SK-N-SH treated with all-trans-retinoic acid at 6 μM for 48 hours (cell line): ENCODE measurements at regions not wholly inside any gene's neighbourhood (a gene's known extent, or its start where the extent isn't known, plus 50 kb on each side); places are given as distances from the start of the nearest gene placed in this dataset.

ENCODE experiments used
- ATAC-seq: fragments of 200-7000 bp; cut with Tn5 transposase; 3 replicates; pipeline ENCODE4 v1.9.1; 2020; ENCODE audit warnings: mild to moderate bottlenecking, moderate library complexity
- ARNTL ChIP-seq: fragments of 450-650 bp; formaldehyde crosslinking; IDR thresholded peaks from 2 replicates; pipeline ENCODE4 v1.5.0; 2020; ENCODE audit warnings: low read depth, mild to moderate bottlenecking, moderate library complexity, borderline replicate concordance
- BACH2 ChIP-seq: fragments of 250-450 bp; sonication (Bioruptor Pico); IDR thresholded peaks from 2 replicates; pipeline ENCODE4 v1.9.0; 2021; ENCODE audit warnings: mild to moderate bottlenecking, borderline replicate concordance
- ESRRG ChIP-seq: fragments of 250-450 bp; sonication (Bioruptor Pico); IDR thresholded peaks from 2 replicates; pipeline ENCODE4 v1.6.1; 2021; ENCODE audit warnings: mild to moderate bottlenecking
- ISL1 ChIP-seq: fragments of 250-450 bp; sonication (Bioruptor Pico); IDR thresholded peaks from 2 replicates; pipeline ENCODE4 v2.1.2; 2022; ENCODE audit warnings: mild to moderate bottlenecking, moderate library complexity
- OSR1 ChIP-seq: fragments of 250-450 bp; sonication (Bioruptor Pico); IDR thresholded peaks from 2 replicates; pipeline ENCODE4 v1.8.0; 2022; ENCODE audit warnings: moderate library complexity, mild to moderate bottlenecking, inconsistent platforms
- SNAI2 ChIP-seq: fragments of 250-450 bp; sonication (Bioruptor Pico); IDR thresholded peaks from 2 replicates; pipeline ENCODE4 v1.5.0; 2020; ENCODE audit warnings: mild to moderate bottlenecking, moderate library complexity
- TCF4 ChIP-seq: fragments of 250-450 bp; sonication (Bioruptor Pico); IDR thresholded peaks from 2 replicates; pipeline ENCODE4 v1.8.0; 2021; ENCODE audit warnings: mild to moderate bottlenecking, moderate library complexity, borderline replicate concordance
- TOX ChIP-seq: fragments of 250-450 bp; sonication (Bioruptor Pico); IDR thresholded peaks from 2 replicates; pipeline ENCODE4 v1.8.0; 2021; ENCODE audit warnings: mild to moderate bottlenecking, moderate library complexity, borderline replicate concordance
- ZC3H10 ChIP-seq: fragments of 250-450 bp; sonication (Bioruptor Pico); IDR thresholded peaks from 2 replicates; pipeline ENCODE4 v1.5.1; 2021; ENCODE audit warnings: mild to moderate bottlenecking, moderate library complexity
- ZFP3 ChIP-seq: fragments of 250-450 bp; sonication (Bioruptor Pico); IDR thresholded peaks from 2 replicates; pipeline ENCODE4 v1.5.0; 2020; ENCODE audit warnings: mild to moderate bottlenecking, moderate library complexity
- ZFP30 ChIP-seq: fragments of 450-650 bp; formaldehyde crosslinking; IDR thresholded peaks from 2 replicates; pipeline ENCODE4 v1.5.0; 2022; ENCODE audit warnings: mild to moderate bottlenecking, moderate library complexity
- ZNF565 ChIP-seq: fragments of 450-650 bp; formaldehyde crosslinking; conservative IDR thresholded peaks from 2 replicates; pipeline ENCODE4 v1.5.0; 2020; ENCODE audit warnings: low read depth, mild to moderate bottlenecking, moderate library complexity
- TF ChIP-seq, protein P1 (sequence below): fragments of 250-450 bp; sonication (Bioruptor Pico); IDR thresholded peaks from 2 replicates; pipeline ENCODE4 v1.5.1; 2020; ENCODE audit warnings: low read depth, mild to moderate bottlenecking, moderate library complexity
- TF ChIP-seq, protein P2 (sequence below): fragments of 250-450 bp; sonication (Bioruptor Pico); IDR thresholded peaks from 2 replicates; pipeline ENCODE4 v1.8.0; 2020; ENCODE audit warnings: mild to moderate bottlenecking, moderate library complexity, borderline replicate concordance
- TF ChIP-seq, protein P3 (sequence below): fragments of 250-450 bp; sonication (Bioruptor Pico); IDR thresholded peaks from 2 replicates; pipeline ENCODE4 v1.5.0; 2020; ENCODE audit warnings: mild to moderate bottlenecking, moderate library complexity
- TF ChIP-seq, protein P4 (sequence below): fragments of 250-450 bp; sonication (Bioruptor Pico); IDR thresholded peaks from 2 replicates; pipeline ENCODE4 v1.5.1; 2021; ENCODE audit warnings: mild to moderate bottlenecking, moderate library complexity

DNA sequence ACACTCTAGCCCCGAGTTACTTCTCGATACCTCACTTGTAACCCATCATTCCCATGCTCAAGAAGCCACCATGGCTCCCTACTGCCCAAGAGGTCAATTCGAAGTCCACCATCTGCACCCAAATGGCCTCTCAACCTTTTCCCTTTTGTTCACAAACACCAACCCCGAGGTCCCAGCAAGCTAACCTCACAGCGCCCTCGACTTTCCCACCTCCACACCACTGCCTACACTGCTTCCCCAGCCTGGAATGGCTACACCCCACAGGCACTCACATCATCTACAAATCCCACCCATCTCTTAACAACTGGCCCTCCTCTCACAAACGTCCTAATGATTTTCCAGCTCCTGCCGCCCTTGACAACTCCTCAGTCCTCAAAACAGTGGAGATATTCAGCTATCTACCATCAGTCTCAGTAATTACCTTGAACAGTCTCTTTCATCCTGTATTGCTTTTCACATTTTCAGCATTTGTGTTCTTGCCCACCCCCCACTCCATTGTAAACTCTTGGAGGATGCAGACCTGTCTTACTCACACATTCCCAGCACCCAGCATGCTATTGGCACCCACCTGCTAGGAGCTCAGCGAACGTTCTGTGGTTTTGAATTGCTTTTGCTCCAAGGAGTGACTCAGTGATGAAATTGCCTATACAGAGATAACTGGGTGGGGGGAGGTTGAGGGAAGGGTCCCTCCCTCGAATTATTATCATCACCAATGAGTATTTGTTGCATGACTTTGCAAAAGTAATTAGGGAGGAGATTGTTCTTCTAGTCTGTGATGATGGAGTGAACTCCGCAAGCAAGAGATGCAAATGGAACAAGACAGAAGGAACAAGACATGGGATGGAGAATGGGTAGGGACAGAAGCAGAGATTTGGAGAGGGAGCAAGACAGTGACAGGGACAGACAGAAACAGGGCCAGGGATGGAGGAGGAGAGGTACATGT is 106.8 kb downstream of the CYP26B1 start (continued):
- TF ChIP-seq, protein P1, sequence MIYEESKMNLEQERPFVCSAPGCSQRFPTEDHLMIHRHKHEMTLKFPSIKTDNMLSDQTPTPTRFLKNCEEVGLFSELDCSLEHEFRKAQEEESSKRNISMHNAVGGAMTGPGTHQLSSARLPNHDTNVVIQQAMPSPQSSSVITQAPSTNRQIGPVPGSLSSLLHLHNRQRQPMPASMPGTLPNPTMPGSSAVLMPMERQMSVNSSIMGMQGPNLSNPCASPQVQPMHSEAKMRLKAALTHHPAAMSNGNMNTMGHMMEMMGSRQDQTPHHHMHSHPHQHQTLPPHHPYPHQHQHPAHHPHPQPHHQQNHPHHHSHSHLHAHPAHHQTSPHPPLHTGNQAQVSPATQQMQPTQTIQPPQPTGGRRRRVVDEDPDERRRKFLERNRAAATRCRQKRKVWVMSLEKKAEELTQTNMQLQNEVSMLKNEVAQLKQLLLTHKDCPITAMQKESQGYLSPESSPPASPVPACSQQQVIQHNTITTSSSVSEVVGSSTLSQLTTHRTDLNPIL (CRISPR knock-in tag) = no peak
- TF ChIP-seq ZNF565 (CRISPR knock-in tag) = no peak
- TF ChIP-seq SNAI2 (CRISPR knock-in tag) = no peak
- TF ChIP-seq, all 23 proteins: peak for 0

DNA sequence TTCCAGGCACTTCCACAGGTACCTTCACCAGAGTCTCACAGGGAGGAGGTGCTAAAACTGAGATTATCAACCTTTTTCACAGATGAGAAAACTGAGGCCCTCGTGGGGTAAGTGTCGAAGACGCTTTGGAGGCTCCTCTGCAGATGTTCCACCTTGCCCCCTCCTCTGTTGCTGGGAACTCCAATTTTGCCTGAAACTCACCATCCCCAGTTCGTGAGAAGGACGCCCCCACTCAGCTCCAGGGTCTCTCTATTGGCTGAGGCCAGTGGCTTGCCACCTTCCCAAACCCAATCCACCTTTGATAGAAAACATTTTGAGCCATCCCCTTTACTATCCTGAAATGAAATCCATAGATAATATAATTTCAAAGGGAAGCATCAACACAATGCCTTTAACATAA is 109.1 kb downstream of the CYP26B1 start:
- no peak for ATAC-seq
- TF ChIP-seq, protein P2, sequence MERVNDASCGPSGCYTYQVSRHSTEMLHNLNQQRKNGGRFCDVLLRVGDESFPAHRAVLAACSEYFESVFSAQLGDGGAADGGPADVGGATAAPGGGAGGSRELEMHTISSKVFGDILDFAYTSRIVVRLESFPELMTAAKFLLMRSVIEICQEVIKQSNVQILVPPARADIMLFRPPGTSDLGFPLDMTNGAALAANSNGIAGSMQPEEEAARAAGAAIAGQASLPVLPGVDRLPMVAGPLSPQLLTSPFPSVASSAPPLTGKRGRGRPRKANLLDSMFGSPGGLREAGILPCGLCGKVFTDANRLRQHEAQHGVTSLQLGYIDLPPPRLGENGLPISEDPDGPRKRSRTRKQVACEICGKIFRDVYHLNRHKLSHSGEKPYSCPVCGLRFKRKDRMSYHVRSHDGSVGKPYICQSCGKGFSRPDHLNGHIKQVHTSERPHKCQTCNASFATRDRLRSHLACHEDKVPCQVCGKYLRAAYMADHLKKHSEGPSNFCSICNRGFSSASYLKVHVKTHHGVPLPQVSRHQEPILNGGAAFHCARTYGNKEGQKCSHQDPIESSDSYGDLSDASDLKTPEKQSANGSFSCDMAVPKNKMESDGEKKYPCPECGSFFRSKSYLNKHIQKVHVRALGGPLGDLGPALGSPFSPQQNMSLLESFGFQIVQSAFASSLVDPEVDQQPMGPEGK (CRISPR knock-in tag) = no peak
- TF ChIP-seq OSR1 (CRISPR knock-in tag) (no peak), ZFP30 (CRISPR knock-in tag) (no peak), ESRRG (CRISPR knock-in tag) (no peak)

DNA sequence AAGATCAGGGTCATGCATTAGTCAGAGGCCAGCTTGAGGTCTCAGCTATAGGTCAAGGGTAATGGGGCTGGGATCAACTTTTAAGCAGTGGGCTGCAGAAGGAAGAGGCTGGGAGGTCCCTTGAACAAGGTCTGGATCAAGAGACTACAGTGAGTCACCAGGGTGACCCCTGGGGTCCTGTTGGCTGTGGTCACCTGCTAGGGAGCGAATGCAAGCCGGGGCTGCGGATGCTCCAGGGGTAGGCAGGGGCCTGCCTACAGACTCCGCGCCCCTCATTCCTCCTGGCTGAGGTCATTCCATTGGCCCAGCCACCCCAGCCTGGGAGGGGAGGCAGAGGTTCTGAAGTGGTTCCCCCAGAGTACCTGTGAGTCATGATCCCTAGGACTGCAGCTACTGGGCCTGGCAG is 110.4 kb downstream of the CYP26B1 start:
- ATAC-seq = no peak
- TF ChIP-seq, protein P3, sequence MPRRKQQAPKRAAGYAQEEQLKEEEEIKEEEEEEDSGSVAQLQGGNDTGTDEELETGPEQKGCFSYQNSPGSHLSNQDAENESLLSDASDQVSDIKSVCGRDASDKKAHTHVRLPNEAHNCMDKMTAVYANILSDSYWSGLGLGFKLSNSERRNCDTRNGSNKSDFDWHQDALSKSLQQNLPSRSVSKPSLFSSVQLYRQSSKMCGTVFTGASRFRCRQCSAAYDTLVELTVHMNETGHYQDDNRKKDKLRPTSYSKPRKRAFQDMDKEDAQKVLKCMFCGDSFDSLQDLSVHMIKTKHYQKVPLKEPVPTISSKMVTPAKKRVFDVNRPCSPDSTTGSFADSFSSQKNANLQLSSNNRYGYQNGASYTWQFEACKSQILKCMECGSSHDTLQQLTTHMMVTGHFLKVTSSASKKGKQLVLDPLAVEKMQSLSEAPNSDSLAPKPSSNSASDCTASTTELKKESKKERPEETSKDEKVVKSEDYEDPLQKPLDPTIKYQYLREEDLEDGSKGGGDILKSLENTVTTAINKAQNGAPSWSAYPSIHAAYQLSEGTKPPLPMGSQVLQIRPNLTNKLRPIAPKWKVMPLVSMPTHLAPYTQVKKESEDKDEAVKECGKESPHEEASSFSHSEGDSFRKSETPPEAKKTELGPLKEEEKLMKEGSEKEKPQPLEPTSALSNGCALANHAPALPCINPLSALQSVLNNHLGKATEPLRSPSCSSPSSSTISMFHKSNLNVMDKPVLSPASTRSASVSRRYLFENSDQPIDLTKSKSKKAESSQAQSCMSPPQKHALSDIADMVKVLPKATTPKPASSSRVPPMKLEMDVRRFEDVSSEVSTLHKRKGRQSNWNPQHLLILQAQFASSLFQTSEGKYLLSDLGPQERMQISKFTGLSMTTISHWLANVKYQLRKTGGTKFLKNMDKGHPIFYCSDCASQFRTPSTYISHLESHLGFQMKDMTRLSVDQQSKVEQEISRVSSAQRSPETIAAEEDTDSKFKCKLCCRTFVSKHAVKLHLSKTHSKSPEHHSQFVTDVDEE = no peak
- no peak for TF ChIP-seq ARNTL (CRISPR knock-in tag)
- TF ChIP-seq ZNF565 (CRISPR knock-in tag) = no peak
- no peak for TF ChIP-seq BACH2 (CRISPR knock-in tag)
- no peak for TF ChIP-seq ZFP3
- TF ChIP-seq TCF4 = no peak
- no peak for TF ChIP-seq OSR1 (CRISPR knock-in tag)
- TF ChIP-seq, all 23 proteins: peak for 0

DNA sequence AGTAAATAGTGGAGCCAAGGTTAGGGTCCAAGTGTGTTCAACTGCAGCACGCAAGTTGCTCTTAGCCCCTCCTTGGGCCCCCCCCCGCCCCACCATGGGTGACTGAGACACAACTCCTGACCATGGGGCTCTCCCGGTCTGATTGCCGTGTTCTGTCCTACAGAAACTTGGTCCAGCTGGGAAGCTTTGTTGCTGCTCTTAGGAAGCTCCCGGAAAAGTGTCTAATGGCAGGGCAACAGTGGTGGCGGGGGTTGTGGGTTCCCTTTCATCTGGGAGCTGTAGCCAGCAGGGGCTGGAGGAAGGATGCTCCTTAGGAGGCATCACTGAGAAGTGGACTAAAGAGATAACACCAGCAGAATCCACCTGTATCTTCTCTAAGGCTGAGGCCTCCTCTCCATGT is 111.1 kb downstream of the CYP26B1 start:
- no peak for TF ChIP-seq ZC3H10 (CRISPR knock-in tag)
- TF ChIP-seq ZFP30 (CRISPR knock-in tag) = no peak
- TF ChIP-seq TOX = no peak
- TF ChIP-seq, protein P4, sequence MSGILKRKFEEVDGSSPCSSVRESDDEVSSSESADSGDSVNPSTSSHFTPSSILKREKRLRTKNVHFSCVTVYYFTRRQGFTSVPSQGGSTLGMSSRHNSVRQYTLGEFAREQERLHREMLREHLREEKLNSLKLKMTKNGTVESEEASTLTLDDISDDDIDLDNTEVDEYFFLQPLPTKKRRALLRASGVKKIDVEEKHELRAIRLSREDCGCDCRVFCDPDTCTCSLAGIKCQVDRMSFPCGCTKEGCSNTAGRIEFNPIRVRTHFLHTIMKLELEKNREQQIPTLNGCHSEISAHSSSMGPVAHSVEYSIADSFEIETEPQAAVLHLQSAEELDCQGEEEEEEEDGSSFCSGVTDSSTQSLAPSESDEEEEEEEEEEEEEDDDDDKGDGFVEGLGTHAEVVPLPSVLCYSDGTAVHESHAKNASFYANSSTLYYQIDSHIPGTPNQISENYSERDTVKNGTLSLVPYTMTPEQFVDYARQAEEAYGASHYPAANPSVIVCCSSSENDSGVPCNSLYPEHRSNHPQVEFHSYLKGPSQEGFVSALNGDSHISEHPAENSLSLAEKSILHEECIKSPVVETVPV (CRISPR knock-in tag) = no peak
- no peak for TF ChIP-seq ISL1 (CRISPR knock-in tag)
- ATAC-seq = no peak

DNA sequence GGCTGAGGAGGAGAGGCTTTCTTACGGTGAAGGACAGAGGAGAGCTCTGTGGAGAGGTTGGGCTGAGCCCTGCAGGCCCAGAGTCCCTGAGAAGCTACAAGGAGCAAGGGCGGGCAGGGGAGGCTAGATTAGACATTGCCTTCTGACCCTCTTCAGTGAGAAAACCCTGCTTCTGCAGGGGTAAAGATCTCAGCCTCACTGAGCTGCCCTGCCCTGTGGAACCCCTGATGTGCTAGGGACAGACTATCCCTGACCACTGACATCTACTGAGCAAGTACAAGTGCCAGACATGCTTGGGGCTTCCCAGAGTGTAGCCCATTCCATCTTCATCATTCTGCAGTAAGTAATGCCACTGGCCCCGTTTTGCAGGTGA is 111.5 kb downstream of the CYP26B1 start:
- no peak for ATAC-seq
- TF ChIP-seq, protein P3 = no peak
